ENCODE measurements at regions not wholly inside any gene's neighbourhood (a gene's known extent, or its start where the extent isn't known, plus 50 kb on each side); places are given as distances from the start of the nearest gene placed in this dataset.
A peak's percentile ranks its signal among the peaks of the same experiment; 100 is the strongest.

DNA sequence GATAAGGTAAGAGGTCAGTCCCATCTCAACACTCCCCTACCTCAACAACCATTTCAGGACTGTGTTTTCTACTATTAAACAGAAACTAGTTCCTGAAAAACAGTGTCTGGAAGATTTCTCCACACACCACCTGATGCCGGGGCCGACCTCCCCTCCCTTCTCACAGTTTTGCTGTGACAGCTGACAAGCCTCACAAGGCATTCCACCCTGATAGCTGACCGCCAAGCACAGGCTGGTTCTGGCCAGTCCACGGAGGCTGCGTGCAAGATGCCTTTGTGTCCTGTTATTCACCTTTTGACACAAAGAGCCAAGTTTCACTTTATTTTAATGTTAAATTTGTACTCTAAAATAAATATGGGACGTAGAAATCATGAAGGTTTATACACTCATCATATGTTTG lies 758.6 kb downstream of the PDHA2 start:
- DNase-seq = no peak

DNA sequence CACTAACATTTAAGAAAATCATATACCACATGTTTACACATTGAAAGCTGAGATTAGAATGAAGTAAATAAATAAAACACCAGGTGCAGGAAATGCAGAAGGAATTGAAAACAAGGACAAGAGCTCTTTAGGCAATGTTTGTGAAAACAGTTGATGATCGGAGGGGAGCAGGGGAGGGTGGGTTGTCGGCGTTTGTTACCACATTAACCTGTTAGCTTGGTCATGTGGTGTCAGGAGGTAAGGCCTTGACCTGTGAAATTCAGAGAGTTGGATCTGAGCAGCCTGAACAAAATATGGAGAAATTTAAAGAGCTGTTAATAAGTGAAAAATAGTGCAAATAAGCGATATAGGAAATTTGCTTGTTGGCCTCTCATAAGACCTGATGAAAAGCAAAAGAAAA lies 759.9 kb downstream of the PDHA2 start:
- DNase-seq = no peak

DNA sequence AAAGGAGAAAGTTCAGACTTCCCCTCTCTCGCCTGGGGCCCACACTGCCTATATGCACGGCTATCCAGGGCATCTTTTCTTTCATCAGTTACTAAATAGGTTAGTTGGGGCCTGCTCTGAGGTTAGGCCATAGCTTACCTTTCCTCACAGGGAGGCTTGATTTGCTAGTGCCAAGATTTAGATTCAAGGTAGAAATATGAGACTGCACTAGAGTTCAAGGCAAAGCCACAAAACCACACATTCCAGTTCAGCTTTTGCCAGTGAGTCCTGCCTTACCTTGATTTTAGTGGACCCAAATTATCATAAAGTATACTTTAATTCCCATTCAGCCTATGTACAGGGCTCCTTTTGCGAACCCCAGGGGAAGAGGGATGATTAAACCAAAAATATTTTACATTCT lies 762.8 kb downstream of the PDHA2 start:
- DNase-seq = no peak

DNA sequence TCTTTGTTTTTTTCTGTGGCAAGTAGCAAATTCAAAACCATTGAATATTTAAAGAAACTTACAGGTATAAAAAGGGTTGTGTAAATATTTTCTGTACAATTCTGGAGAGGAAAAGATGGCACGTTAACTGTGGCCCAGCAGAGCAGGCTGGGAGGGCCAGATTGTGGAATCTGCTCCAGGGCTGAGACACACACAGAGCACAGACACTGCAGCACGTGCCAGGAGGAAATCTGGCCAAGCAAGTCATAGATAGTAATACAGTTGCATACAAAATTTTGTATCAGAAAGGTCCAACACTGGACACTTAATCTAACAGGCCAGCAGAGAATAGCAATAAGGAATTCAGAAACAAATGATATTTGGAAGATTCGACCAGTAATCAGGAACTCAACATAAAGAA lies 763.7 kb downstream of the PDHA2 start:
- DNase-seq = no peak

DNA sequence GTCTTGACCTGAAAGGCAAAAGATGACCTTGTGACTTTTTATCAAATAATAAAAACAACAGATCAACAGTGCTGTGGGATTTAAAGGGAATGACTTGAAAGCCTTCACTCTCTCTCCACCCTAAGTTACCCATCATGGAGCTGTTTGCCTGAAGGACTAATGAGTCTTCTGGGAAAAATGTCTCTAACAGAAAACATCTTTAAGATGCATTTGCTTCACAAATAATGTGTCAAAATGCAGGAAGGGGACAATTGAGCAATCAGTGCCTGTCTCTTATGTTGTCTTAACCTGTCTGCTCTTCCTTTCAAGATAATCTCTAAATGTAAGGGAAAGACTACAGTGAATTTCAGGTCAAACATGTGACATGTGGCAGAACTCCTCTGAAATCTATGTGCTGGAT lies 766.6 kb downstream of the PDHA2 start:
- no peak for DNase-seq

DNA sequence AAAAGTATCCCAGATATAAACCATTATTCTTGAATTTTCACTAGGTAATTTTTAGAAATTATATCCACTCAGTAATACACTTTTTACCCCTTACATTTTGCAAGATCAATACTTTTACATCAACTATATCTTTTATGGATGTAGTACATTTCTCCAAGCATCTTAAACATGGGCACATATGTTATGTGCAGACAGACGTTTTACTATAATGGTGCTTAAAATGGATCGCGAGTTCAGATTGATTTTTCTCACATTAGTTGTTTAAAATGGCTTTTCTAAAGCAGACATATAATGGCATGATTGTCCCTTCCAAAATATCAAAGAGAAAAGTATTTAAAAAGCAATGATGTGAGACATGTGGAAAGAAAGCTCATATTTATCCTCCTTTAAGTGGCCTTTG lies 786.1 kb downstream of the PDHA2 start:
- DNase-seq = no peak

DNA sequence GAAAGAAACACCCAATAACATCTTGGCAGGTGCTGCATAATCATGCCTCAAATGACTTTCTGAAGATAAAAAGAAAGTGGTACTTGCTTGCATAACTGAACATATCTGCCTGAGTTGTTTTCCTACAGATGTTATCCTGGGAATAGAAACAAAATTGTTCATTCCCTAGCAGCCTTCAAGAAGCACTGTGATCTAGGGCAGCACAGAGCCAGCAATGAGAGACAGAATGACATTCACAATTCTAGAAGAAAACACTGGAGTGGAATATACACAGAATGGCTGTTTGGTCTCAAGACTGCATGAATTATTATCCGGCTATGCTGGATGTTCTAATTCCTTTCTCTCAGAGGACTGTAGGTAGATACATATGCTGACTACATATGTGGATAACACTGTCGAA lies 790.9 kb downstream of the PDHA2 start:
- no peak for DNase-seq

DNA sequence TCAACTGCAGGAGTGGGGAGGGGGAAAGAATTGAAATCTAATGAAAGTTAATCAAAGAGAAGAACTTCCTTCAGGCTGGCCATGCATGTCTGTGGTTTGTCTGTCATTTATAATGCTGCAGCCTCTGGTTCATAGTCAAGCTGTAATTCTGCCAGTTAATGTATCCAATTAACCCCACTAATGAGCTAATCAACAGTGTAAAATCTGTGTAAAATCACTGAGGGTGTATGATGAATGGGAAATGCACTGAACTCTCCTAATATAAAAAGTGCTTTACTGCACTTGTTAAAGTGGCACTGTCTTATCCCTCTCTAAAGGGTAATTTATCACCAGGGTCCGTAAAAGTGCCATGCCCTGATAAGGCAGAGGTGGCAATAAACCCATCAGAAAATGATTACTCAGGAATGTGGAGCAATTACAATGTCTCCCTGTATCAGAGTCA lies 798.1 kb downstream of the PDHA2 start:
- DNase-seq = no peak

DNA sequence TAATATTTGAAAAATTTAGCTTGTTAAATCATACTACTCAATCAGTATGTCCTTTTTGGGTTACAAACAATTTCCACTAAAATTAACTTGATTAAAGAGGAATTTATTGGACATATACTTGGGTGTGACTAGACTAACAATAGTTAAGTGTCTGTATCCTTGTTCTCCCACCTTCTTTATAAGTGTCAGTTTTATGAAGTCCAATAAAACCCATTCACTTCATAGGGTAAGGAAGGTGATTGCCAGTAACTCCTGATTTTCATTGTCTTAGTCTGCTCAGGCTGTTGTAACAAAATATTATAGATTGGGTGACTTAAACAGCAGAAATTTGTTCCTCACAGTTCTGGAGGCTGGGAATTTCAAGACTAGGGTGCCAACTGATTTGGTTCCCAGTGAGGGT lies 800.0 kb downstream of the PDHA2 start:
- DNase-seq = no peak

DNA sequence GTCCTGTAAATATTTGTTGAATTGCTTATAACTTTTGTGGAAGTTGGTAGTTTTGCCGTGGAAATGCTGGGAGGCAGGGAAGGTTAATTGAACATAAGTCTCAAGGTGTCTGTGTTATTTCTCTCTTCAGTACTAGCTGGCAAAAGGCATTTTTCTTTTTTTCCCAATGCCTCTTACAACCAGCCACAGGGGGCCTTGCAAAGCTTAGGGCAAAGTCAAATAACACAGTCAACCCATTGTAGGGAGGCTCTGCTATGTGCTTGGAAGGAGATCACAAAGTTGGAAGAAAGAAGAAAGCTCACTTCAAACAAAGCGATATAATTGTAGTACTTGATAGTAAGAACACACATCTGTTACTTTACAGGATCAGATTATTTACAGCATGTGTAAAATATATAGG lies 802.6 kb downstream of the PDHA2 start:
- DNase-seq = no peak

DNA sequence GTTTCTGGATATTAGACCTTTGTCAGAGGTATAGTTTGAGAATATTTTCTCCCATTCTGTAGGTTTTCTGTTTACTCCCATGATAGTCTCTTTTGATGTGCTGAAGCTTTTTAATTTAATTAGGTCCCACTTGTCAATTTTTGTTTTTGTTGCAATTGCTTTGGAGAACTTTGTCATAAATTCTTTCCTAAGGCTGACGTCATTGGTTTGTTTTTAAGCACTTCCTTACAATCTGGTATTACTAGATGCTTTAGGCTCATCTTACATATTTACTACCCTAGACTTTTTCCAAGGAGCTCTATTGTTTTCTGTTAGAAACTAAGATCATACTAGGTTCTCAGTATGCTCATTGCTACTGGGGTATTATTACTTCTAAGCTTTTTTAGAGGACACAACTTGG lies 806.3 kb downstream of the PDHA2 start:
- no peak for DNase-seq

DNA sequence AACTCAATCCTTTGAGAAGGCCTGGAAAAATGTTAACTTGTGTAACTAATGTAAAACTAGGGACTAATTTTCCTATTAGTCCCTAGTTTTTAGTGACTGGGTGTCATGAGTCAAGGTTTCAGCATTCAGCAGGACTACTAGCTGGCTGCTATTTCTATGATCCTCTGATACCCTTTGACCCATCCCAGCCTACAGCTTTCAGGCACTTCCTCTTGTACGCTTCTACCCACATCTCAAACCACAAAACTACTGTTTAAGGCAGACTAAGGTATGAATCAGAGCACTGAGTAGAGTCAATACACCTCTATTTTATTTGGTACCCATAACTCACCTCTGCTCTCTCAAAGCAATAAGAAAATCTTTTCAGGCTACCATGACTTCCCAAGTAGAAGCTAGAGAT lies 809.6 kb downstream of the PDHA2 start:
- peak in 2 of 3 donors; percentile 7 to 8 for DNase-seq

DNA sequence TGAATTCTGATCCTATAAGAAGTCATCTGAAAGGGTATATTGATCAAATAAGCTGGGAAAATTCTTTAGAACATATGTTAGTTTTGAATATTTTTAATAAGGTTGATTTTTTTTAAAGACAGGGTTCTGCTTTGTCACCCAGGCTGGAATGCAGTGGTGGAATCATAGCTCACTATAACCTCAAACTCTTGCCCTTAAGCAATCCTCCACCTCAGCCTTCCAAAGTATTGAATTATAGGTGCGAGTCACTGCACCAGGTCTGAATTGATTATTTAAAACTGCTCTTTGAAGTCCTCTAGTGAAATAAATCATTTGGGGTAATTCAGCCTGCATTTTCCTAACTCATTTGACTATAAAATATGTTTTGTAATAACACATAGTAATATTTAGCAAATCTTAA lies 812.3 kb downstream of the PDHA2 start:
- DNase-seq = no peak

DNA sequence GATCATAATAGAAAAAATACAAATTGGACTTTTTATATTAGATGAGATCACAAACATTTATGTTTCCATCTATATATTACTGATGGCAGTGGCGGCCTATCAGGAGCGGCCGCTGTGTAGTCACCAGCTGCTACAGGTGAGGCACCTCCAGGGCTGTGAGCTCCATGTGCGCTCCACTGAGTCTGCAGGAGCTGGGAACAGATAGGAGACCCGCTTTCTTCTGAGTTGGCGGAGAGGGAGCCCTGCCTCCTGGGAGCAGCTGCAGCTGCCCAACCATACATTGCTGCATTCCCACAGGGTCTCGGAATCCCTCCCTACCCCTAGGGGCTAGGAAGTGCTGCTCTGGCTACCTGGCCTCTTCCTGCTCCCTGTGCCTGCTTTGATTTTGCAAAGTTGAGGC lies 812.9 kb downstream of the PDHA2 start:
- DNase-seq = no peak

DNA sequence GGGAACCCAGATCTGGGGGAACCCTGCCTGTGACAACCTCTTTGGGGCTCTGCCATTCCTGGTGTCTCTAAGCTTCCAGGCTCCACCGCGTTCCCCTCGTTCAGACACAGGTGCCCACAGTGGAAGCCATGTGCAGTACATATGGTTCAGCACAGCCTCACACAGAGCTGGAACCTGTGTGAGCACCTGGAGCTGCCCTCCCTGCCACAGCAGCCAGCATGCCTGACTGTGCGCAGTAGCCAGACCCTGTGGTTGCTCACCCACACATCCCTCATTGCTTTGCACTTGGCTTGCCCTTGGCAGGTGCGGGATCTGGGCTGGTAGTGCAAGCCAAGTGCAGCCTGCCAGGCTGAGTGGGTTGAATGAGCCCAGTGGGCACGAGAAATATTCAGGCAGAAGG lies 814.2 kb downstream of the PDHA2 start:
- DNase-seq = no peak

DNA sequence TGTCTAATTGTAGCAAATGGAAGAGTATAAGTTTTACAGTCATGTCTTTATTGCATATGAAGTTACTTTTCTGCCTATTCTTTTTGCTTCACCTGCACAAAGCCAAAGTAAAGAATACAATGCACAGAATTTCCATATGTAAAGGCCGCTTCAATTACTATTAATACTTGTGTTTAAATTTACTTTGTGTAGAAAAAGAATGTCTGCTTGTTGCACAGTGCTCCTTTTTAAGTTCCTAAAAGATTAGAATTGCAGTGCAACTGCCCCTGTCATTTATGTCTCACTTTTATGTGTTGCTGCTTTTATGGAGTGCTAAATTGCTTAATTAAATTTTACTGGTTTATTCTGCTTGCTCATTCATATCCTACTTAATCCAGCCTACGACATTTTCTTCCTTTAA lies 830.5 kb downstream of the PDHA2 start:
- DNase-seq = no peak

DNA sequence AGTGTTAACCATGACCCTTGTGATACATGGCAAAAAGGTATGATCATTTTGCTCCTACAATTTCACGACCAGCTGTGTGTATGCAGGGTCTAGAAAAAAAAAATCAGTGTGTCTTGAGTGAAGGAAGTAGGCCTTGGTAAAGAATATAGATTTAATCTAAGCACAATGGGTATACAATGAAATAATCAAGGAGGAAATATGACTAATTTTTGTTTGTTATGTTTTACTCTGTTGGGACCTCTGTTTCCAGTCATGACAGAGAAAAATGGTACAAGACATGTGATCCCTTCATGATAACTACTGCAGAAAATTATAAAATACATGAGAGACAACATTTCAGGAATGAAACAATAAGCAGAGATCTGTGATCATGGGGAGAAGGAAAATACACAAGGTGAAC lies 835.5 kb downstream of the PDHA2 start:
- no peak for DNase-seq

DNA sequence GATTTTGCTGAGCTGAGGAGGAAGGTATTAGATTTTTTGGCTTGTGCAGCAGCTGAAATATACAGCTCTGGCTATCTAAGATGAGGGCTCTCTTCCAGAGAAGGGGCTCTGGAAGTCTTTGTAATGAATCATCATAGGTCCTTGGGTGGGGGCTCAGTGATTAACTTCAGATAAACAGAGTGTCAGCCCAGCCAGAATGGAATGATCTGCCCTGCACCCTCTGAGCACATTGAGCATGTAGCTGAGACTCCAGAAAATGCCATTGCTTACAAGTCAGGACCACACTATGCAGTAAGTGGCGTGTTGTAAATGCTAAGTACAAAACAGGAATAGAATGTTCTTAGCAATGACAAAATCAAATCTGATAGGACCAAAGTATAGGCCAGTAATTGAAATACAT lies 836.0 kb downstream of the PDHA2 start:
- DNase-seq = no peak

DNA sequence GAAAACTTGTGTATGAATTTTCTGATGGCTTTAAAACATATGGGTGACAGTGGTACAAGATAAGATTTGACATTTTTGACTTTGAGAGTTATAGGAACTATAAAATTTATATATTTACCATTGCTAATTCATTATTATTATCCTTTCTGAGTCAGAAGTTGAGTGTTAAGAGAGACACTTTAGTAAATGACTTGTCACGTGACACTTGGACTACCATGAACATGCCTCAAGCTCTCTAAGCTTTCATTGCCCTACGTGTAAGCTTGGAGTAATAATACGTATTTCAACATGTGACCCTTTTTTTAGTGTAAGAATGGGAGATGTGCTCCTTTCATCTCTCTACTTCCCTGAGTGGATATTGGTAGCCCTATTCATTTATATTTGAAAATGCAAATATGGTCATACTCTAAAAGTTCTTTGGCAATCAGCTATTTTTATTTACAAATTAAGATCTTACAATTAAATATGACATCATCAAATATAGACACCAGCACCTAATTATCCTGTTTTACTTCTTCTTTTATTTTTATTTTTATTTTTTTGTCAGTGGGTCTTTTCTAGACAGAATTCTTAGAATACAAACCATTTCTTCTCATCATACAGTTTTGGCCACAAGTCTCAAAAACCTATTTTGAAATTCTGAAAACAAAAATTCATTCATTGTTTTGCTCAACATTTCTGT lies 837.0 kb downstream of the PDHA2 start:
- DNase-seq = no peak

DNA sequence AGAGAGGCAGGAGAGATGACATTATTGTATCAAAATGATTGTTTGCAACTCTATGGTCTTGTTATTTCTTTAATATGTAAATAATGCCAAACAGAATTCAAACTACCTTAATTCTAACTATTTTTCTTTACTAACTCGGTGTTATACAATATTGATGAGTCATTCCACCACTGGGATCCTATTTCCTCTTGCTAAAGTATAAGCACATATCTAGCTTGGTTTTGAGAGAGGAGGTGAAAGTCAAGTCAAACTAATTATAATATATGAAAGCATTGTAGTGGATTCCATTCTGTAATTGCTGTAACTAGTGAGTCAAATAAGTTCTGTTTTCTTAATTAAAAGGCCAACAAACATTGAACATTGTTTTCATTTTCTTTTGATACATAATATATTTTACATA lies 837.6 kb downstream of the PDHA2 start:
- peak in 1 of 3 donors; percentile 3 for DNase-seq

DNA sequence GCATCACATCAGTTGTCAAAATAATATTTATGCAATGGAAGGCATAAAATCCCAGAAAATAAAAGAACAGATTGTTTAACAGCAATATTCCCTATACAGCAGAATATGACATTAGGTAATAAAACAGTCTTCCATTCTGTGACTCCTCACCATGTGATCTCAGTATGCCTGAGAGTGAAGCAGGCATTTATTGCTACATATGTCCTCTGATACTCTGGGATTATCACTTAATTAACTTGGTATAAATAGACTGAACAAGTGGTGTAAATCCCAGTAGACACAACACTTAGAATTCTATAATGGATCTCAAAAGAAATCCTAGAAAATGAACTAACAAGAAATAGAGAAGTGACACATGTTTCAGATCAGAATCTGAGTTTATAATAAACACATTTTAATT lies 841.3 kb downstream of the PDHA2 start:
- no peak for DNase-seq

DNA sequence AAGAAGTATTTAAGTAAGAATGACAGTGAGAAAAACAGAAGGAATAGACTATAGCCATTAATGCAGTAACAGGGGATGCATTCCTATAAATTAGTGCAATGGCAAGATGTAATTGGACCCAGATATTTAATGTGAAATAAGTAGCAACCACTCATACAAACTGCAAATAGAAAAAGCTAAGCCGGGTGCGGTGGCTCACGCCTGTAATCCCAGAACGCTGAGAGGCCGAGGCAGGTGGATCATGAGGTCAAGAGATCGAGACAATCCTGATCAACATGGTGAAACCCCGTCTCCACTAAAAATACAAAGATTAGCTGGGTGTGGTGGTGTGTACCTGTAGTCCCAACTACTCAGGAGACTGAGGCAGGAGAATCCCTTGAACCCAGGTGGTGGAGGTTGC lies 845.8 kb downstream of the PDHA2 start:
- no peak for DNase-seq

DNA sequence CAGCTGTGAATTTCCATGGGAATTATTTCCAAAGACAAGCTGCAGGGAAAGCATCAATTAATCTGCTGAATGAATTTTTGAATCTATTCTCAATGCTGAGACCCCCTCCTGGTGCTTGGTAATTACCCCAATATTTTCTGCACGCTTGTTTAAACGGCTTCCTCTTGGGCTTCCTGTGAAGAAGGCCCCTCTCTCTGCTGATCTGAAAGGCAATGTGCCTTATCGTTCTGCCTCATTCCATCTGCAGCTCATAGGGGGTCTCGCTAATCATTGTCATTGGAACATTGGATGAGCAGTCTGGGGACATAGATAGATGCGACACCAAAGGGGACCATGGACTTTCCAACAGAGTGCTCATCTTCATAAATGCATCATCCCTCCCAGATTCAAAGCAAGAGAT lies 851.6 kb downstream of the PDHA2 start:
- no peak for DNase-seq

DNA sequence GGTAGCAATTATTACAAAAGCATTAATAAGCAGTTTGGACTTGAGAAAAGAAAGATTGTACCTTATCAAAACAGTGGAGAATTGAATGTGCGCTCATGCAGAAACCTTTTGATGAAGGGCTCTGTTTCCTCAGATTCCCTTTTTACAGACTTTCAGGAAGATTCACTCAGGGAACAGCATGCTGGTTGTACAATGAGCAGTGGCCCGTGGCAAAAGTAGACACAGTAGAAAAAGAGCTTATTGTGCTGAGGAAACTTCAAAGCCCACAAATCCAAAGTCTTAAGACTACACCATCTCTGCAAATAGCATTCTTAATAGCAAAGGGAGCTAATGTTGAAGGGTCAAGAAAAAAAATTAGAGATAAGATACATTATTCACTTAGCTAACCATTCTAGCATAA lies 858.9 kb downstream of the PDHA2 start:
- no peak for DNase-seq

DNA sequence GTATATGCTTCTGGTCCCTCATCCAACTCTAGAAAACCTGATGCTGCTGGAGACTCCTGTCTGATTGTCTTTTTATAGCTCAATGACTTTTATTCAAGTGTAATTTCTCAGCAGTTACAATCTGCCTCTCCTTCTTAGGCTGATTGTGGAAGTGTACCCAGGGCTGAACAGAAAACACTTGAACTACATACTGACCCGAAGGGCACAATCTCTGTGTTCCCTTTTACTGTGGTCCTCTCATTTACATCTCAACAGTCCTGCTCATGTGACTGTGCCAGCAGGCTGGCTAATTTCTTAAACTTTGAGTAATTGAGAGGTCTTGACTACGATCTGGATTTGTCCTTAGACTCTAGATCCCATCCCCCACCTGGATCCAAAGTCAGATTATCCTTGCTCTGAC lies 863.4 kb downstream of the PDHA2 start:
- DNase-seq = no peak

DNA sequence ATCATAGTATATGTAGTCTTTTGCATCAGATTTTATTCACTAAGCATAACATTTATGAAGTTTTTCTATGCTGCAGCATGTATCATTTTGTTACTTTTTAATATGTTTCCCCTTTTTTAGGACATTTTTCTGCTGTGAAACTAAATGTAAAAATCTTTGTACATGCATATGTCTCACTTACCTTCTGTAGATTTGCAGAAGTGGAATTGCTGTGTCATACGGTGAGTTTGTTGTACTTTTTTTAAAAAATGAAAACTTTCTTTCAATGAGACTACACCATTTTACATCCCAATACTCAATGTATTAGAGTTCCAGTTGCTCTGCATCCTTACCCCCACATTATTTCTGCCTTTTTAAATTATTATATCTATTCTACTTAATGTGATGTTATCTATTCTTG lies 868.9 kb downstream of the PDHA2 start:
- no peak for DNase-seq
